ENCODE measurements at regions not wholly inside any gene's neighbourhood (a gene's known extent, or its start where the extent isn't known, plus 50 kb on each side); places are given as distances from the start of the nearest gene placed in this dataset.

GRCh38 chr2:60621688-60622429 is 68.4 kb upstream of the BCL11A start:
- CTCF ChIA-PET, result interaction anchor here (1.5 kb wide), 1 partner anchor 42 kb away, joined by 4 read pairs; no protein-coding TSS in a partner anchor
- TF ChIP-seq CTCF (IDR thresholded peaks at IDR 0.05; ENCODE audit: insufficient read depth, low read length, missing control alignments), result no peak
- POLR2A ChIA-PET, result no interaction called here
- no peak overlapping the region for H3K4me3 ChIP-seq (ENCODE audit: low read depth, low read length)
- no peak for DNase-seq (ENCODE audit: low read depth, low spot score)

DNA sequence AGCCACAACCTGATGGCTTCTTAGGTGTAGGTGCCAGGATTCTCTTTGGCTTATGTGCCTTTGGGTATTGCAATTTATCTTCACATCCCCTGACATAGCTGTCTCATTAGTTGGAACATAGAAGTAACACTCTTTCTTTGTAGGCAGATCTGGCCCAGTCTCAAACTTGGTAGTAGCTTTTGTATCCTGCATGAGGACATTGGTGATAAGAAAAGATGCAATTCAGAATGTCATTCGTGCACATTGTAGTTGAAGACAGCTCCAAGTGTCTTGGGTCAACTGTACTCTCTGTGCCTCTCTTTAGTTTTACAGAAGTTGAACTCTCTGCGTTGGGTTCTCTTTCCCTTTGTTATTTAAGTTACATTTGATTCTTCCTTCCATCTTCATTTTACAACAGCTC is 69.6 kb upstream of the BCL11A start:
- no peak overlapping the region for H3K4me3 ChIP-seq (ENCODE audit: low read depth, low read length)

GRCh38 chr2:60627412-60627811 is 74.0 kb upstream of the BCL11A start:
- POLR2A ChIA-PET, result no interaction called here
- no peak overlapping the region for H3K4me3 ChIP-seq (ENCODE audit: low read depth, low read length)
- no peak for TF ChIP-seq CTCF (IDR thresholded peaks at IDR 0.05; ENCODE audit: insufficient read depth, low read length, missing control alignments)
- DNase-seq (ENCODE audit: low read depth, low spot score), result no peak
- CTCF ChIA-PET, result interaction anchor here (0.9 kb wide), 1 partner anchor 16 kb away, joined by 3 read pairs; no protein-coding TSS in a partner anchor

More for the DNA sequence above, 69.6 kb upstream of the BCL11A start:
- TF ChIP-seq CTCF (IDR thresholded peaks at IDR 0.05; ENCODE audit: insufficient read depth, low read length, missing control alignments), result no peak
- no peak for DNase-seq (ENCODE audit: low read depth, low spot score)
- ChIA-PET CTCF (no interaction called here), POLR2A (no interaction called here)

DNA sequence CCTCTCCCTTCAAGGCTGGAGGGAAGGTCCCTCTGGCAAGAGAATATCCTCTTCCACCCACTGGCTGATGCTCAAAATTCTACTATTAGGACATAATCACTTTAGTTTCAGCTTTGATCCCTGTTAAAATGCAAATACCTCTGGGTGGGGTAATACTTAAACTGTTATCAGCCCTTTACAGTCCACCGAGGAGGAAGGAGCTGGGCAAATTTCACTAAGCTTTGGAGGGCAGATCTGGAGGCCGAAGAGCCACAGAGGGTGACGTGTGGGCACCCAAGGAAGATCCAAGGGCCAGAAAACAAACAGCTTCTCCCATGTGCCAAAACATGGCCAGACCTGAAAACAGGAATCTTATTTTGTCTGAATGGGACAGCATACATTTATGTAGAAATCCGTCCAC is 74.6 kb upstream of the BCL11A start:
- no peak for DNase-seq (ENCODE audit: low read depth, low spot score)
- CTCF ChIA-PET, result interaction anchor here (0.9 kb wide), 2 partner anchors 15 to 79 kb away, joined by 3 to 4 read pairs; no protein-coding TSS in a partner anchor
- POLR2A ChIA-PET, result no interaction called here
- no peak for TF ChIP-seq CTCF (IDR thresholded peaks at IDR 0.05; ENCODE audit: insufficient read depth, low read length, missing control alignments)
- H3K4me3 ChIP-seq (ENCODE audit: low read depth, low read length), result no peak overlapping the region

- H3K4me3 ChIP-seq (ENCODE audit: low read depth, low read length), result no peak overlapping the region
- DNase-seq (ENCODE audit: low read depth, low spot score), result no peak
- no peak for TF ChIP-seq CTCF (IDR thresholded peaks at IDR 0.05; ENCODE audit: insufficient read depth, low read length, missing control alignments)
- ChIA-PET POLR2A (no interaction called here), CTCF (interaction anchor here (0.7 to 0.9 kb wide), 2 partner anchors 14 to 78 kb away, joined by 4 read pairs; no protein-coding TSS in a partner anchor)
These were observed 75.3 kb upstream of the BCL11A start for GRCh38 chr2:60628615-60629304.

DNA sequence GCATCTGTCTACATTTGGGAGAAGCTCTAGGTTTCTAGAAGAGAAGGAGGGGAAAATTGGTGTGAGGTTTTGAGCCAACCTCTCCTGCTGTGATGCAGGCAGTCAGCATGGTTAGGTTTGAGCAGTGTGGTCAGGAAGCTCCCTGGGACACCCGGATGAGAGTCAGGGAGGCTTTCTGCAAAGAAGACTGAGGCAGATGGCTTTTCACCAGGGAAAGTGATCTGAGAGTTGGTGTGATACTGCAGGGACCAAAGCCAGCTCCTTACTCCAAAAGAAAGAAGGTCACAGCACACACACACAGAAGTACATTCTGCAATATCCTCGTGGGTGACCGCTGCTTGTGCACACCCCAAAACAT is 75.8 kb upstream of the BCL11A start:
- POLR2A ChIA-PET, result no interaction called here
- no peak overlapping the region for H3K4me3 ChIP-seq (ENCODE audit: low read depth, low read length)
- no peak for TF ChIP-seq CTCF (IDR thresholded peaks at IDR 0.05; ENCODE audit: insufficient read depth, low read length, missing control alignments)
- CTCF ChIA-PET, result no interaction called here
- DNase-seq (ENCODE audit: low read depth, low spot score), result no peak
